ENCODE measurements at regions not wholly inside any gene's neighbourhood (a gene's known extent, or its start where the extent isn't known, plus 50 kb on each side); places are given as distances from the start of the nearest gene placed in this dataset.

GRCh38 chr10:79002336-79002735, 66.4 kb upstream of the ZMIZ1 start:
- no peak for TF ChIP-seq CTCF (IDR thresholded peaks at IDR 0.05)
- no peak for TF ChIP-seq POLR2A (IDR thresholded peaks at IDR 0.05)
